ENCODE measurements at regions not wholly inside any gene's neighbourhood (a gene's known extent, or its start where the extent isn't known, plus 50 kb on each side); places are given as distances from the start of the nearest gene placed in this dataset.

DNA sequence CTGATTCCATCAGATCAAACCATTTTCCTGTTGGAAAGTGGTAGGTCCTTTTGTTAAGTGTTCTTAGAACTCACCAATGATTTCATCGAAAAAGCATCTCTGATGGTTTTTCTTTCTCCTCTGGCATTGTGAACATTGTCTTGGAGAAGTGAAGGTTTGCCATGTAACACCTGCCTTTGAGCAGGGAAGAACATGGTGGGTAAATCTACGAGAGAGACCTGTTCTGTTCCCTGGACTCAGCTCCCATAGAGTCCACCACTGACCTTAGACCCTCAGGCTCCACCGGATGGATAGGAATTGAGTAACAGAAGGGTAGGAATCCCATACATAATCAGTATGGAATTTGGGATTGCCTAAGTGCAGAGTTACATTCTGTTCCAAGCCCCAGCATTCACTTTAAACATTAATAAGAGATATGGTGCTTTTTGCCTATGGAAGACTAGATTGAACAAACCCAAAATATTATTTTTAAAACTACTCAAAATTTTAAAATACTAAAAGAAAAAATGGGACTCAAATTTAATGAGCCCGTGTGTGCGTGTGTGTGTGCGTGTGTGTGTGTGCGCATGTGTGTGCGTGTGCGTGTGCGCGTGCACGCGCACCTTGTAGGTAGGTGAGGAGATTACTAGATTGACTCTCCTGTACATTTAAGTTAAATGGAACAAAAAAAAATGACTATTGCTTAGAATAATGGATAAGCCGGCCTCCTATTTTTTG lies 92.0 kb downstream of the C9orf152 start (continued):
- TF ChIP-seq, protein P1, sequence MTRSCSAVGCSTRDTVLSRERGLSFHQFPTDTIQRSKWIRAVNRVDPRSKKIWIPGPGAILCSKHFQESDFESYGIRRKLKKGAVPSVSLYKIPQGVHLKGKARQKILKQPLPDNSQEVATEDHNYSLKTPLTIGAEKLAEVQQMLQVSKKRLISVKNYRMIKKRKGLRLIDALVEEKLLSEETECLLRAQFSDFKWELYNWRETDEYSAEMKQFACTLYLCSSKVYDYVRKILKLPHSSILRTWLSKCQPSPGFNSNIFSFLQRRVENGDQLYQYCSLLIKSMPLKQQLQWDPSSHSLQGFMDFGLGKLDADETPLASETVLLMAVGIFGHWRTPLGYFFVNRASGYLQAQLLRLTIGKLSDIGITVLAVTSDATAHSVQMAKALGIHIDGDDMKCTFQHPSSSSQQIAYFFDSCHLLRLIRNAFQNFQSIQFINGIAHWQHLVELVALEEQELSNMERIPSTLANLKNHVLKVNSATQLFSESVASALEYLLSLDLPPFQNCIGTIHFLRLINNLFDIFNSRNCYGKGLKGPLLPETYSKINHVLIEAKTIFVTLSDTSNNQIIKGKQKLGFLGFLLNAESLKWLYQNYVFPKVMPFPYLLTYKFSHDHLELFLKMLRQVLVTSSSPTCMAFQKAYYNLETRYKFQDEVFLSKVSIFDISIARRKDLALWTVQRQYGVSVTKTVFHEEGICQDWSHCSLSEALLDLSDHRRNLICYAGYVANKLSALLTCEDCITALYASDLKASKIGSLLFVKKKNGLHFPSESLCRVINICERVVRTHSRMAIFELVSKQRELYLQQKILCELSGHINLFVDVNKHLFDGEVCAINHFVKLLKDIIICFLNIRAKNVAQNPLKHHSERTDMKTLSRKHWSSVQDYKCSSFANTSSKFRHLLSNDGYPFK (CRISPR knock-in tag; IDR thresholded peaks at IDR 0.05; ENCODE audit: borderline replicate concordance): no peak
- TF ChIP-seq KDM6A (CRISPR knock-in tag; IDR thresholded peaks at IDR 0.05; ENCODE audit: low read depth): 0 out of 2 replicates have a peak, but pooled peaks have one; percentile 32
- 0 out of 2 replicates have a peak, but pooled peaks have one; percentile 47 for TF ChIP-seq NFKBIZ (CRISPR knock-in tag; IDR thresholded peaks at IDR 0.05)
- TF ChIP-seq, protein P2, sequence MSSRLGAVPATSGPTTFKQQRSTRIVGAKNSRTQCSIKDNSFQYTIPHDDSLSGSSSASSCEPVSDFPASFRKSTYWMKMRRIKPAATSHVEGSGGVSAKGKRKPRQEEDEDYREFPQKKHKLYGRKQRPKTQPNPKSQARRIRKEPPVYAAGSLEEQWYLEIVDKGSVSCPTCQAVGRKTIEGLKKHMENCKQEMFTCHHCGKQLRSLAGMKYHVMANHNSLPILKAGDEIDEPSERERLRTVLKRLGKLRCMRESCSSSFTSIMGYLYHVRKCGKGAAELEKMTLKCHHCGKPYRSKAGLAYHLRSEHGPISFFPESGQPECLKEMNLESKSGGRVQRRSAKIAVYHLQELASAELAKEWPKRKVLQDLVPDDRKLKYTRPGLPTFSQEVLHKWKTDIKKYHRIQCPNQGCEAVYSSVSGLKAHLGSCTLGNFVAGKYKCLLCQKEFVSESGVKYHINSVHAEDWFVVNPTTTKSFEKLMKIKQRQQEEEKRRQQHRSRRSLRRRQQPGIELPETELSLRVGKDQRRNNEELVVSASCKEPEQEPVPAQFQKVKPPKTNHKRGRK (CRISPR knock-in tag; IDR thresholded peaks at IDR 0.05): no peak
- TF ChIP-seq, protein P3, sequence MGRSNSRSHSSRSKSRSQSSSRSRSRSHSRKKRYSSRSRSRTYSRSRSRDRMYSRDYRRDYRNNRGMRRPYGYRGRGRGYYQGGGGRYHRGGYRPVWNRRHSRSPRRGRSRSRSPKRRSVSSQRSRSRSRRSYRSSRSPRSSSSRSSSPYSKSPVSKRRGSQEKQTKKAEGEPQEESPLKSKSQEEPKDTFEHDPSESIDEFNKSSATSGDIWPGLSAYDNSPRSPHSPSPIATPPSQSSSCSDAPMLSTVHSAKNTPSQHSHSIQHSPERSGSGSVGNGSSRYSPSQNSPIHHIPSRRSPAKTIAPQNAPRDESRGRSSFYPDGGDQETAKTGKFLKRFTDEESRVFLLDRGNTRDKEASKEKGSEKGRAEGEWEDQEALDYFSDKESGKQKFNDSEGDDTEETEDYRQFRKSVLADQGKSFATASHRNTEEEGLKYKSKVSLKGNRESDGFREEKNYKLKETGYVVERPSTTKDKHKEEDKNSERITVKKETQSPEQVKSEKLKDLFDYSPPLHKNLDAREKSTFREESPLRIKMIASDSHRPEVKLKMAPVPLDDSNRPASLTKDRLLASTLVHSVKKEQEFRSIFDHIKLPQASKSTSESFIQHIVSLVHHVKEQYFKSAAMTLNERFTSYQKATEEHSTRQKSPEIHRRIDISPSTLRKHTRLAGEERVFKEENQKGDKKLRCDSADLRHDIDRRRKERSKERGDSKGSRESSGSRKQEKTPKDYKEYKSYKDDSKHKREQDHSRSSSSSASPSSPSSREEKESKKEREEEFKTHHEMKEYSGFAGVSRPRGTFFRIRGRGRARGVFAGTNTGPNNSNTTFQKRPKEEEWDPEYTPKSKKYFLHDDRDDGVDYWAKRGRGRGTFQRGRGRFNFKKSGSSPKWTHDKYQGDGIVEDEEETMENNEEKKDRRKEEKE (IDR thresholded peaks at IDR 0.05): no peak
- no peak for TF ChIP-seq ZNF326 (CRISPR knock-in tag; IDR thresholded peaks at IDR 0.05; ENCODE audit: borderline replicate concordance)
- TF ChIP-seq, protein P4, sequence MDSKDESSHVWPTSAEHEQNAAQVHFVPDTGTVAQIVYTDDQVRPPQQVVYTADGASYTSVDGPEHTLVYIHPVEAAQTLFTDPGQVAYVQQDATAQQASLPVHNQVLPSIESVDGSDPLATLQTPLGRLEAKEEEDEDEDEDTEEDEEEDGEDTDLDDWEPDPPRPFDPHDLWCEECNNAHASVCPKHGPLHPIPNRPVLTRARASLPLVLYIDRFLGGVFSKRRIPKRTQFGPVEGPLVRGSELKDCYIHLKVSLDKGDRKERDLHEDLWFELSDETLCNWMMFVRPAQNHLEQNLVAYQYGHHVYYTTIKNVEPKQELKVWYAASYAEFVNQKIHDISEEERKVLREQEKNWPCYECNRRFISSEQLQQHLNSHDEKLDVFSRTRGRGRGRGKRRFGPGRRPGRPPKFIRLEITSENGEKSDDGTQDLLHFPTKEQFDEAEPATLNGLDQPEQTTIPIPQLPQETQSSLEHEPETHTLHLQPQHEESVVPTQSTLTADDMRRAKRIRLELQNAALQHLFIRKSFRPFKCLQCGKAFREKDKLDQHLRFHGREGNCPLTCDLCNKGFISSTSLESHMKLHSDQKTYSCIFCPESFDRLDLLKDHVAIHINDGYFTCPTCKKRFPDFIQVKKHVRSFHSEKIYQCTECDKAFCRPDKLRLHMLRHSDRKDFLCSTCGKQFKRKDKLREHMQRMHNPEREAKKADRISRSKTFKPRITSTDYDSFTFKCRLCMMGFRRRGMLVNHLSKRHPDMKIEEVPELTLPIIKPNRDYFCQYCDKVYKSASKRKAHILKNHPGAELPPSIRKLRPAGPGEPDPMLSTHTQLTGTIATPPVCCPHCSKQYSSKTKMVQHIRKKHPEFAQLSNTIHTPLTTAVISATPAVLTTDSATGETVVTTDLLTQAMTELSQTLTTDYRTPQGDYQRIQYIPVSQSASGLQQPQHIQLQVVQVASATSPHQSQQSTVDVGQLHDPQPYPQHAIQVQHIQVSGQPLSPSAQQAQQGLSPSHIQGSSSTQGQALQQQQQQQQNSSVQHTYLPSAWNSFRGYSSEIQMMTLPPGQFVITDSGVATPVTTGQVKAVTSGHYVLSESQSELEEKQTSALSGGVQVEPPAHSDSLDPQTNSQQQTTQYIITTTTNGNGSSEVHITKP (CRISPR knock-in tag; IDR thresholded peaks at IDR 0.05; ENCODE audit: low read depth): peak; percentile 85; the same call in 1 of the 2 replicates
- TF ChIP-seq, protein P5, sequence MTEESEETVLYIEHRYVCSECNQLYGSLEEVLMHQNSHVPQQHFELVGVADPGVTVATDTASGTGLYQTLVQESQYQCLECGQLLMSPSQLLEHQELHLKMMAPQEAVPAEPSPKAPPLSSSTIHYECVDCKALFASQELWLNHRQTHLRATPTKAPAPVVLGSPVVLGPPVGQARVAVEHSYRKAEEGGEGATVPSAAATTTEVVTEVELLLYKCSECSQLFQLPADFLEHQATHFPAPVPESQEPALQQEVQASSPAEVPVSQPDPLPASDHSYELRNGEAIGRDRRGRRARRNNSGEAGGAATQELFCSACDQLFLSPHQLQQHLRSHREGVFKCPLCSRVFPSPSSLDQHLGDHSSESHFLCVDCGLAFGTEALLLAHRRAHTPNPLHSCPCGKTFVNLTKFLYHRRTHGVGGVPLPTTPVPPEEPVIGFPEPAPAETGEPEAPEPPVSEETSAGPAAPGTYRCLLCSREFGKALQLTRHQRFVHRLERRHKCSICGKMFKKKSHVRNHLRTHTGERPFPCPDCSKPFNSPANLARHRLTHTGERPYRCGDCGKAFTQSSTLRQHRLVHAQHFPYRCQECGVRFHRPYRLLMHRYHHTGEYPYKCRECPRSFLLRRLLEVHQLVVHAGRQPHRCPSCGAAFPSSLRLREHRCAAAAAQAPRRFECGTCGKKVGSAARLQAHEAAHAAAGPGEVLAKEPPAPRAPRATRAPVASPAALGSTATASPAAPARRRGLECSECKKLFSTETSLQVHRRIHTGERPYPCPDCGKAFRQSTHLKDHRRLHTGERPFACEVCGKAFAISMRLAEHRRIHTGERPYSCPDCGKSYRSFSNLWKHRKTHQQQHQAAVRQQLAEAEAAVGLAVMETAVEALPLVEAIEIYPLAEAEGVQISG (CRISPR knock-in tag; IDR thresholded peaks at IDR 0.05): peak; percentile 50; the same call in 1 of the 2 replicates
- peak; percentile 70; the same call in 1 of the 2 replicates for TF ChIP-seq MIER2 (CRISPR knock-in tag; IDR thresholded peaks at IDR 0.05)
- TF ChIP-seq CBX5 (CRISPR knock-in tag; IDR thresholded peaks at IDR 0.05; ENCODE audit: borderline replicate concordance): no peak; the same call in 1 of the 2 replicates
- no peak for TF ChIP-seq ZNF713 (CRISPR knock-in tag; IDR thresholded peaks at IDR 0.05)
- no peak for TF ChIP-seq RORA (CRISPR knock-in tag; IDR thresholded peaks at IDR 0.05)
- TF ChIP-seq ZNF33A (CRISPR knock-in tag; IDR thresholded peaks at IDR 0.05; ENCODE audit: borderline replicate concordance): no peak
